ELR (cell line): ENCODE measurements at regions not wholly inside any gene's neighbourhood (a gene's known extent, or its start where the extent isn't known, plus 50 kb on each side); places are given as distances from the start of the nearest gene placed in this dataset.
A peak's percentile ranks its signal among the peaks of the same experiment; 100 is the strongest.
"Not testable (repeated sequence)": the region's sequence is repeated elsewhere in the genome, so short reads cannot be mapped to it uniquely, and the experiment has no call there.

Experiments used
- DNase-seq: peaks from one replicate; pipeline ENCODE4 v3.0.0-alpha.2; 2015; ENCODE audit warnings: low read depth

- DNase-seq = no peak
These were observed 90.1 kb upstream of the NEDD4L start for GRCh38 chr18:57953883-57954282.

- no peak for DNase-seq
These were observed 91.8 kb upstream of the NEDD4L start for GRCh38 chr18:57951999-57952774.

GRCh38 chr18:57951117-57951796 is 92.8 kb upstream of the NEDD4L start:
- no peak for DNase-seq

- peak; percentile 20 for DNase-seq
These were observed 93.5 kb upstream of the NEDD4L start for GRCh38 chr18:57950542-57950941.

- DNase-seq = not testable (repeated sequence)
These were observed 94.7 kb upstream of the NEDD4L start for GRCh38 chr18:57949335-57949734.

DNA sequence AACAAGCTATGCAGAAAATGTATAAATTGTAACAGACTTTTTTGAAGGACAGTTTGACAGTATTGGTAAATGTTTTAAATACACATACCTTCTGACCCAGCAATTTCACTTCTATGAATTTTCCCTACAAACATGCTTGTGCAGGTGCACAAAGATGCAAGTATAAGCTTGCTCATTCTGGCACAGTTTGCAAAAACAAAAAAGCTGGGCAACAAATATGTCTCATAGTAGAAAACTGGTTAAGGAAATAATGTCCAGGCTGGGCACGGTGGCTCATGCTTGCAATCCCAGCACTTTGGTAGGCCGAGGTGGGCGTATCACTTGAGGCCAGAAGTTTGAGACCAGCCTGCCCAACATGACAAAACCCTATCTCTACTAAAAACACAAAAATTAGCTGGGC is 96.9 kb upstream of the NEDD4L start:
- no peak for DNase-seq

DNA sequence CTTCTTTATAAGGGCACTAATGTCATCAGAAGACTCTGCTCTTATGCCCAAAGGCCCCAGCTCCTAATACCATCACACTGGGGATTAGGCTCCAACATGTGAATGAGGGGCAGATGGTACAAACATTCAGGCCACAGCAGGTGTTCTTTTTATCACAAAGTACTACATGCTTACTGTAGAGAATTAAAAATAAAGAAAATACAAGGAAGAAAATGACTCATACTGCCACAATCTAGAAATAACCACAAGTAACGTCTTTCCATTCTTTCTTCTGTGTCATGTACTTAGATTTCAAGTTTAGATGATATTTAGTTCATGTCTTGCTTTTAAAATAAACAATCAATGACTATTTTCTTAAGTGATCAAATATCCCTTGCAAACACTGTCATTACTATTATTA is 100.3 kb upstream of the NEDD4L start:
- DNase-seq = peak; percentile 72

DNA sequence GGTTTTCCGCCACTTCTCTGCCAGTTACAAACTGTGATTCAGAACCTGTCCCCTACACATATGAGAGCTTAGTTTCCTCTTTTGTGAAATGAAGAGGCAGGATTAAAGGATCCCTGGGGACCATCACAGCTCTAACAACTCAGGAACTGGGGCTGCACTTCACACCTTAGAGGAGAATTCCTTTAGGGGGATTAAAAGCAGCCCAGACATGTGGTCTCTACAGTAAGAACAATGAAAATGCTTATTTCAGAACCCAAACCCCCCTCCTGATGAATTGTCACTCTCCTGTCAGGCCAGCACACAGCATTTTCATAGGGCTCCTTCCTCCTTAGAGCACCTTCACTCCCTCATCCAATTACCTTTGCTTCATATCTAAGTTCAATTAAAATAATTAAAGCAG is 101.5 kb upstream of the NEDD4L start:
- no peak for DNase-seq

DNA sequence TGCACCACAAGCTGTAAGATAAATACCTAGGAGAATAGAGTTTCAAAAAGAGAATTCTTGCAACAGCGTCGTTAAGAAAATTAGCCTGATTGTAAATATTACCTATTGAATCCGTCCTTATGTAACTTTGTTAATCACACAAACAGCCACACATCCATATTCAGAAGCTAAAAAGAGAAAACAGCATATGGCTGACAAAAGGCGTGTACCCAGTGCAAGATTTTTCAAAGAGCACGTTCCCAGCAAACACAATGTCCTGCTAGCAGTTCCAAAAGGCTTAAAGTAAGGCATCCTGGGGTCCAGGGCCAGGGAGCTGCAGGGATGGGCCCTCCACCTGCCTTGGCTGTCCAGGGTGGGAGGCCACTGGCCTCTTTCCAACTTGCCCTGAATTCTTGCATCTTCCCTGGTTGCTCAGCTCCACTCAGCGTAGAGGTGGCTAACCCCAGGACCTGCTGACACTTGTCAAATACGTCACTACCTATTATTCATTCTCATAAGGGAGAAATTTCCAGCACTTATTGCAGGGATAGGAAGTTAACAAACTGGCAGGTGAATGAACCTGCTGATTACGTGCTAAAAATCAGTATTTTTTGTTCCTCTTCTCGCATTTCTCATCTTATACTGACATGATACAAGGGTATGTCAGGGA is 102.1 kb upstream of the NEDD4L start:
- DNase-seq = no peak

GRCh38 chr18:57940166-57940660 is 103.8 kb upstream of the NEDD4L start:
- no peak for DNase-seq

- DNase-seq = not testable (repeated sequence)
These were observed 109.7 kb upstream of the NEDD4L start for GRCh38 chr18:57934375-57934774.

- DNase-seq = no peak
These were observed 113.0 kb upstream of the NEDD4L start for GRCh38 chr18:57931038-57931437.

DNA sequence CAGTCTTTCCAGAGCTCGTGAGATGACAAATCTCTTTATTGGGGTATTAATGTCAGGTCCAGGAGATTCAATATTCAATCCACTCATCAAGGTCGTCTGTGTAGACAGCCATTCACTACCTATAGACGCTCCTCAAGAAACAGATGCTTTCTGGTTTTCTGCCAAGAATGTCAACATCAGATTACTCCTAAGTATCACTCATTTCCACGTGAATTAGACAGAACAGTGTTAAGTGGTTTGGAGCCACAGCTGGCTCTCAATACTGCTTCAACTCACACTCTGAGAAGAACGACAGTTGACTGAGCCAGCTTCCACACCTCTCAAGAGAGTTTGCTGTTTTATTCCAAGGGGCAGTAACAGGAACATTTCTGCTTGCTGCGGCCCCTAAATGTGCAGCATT is 113.5 kb upstream of the NEDD4L start:
- no peak for DNase-seq

DNA sequence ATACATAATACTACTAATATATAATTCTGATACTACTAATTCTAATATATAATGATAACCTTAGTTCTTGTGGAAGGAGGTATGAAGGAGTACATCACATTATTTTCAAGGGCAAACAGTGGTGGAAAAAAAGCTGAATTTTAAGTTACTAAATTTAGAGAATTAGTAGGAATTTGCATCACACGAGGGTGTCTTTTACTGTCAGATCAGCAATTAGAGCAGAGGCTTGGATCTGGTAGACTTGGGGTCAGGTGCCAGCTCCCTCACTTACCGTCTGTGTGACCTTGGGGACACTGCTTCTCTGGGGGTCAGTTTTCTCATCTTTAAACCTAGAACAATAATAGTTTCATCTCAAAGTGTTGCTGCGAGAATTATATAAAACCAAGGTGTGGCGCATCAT is 114.1 kb upstream of the NEDD4L start:
- no peak for DNase-seq

DNA sequence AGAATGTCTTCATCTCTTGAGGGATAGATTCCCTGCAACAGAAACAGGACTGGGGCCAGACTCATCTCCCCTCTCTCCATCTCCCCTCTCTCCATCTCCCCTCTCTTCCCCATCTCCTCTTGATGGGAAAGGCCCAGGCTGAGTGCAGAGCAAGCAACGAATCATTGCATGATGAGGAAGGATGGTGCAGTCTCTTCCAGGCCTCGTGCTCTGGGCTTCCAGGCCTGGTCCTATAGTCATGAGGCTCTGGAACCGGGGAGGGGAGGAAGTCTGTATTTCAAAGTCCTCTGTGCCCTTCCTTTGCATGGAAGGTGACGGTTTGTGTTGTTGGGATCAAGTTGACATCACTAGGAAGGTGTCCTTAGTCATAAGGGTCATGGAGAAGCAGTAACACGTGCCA is 115.6 kb upstream of the NEDD4L start:
- no peak for DNase-seq

DNA sequence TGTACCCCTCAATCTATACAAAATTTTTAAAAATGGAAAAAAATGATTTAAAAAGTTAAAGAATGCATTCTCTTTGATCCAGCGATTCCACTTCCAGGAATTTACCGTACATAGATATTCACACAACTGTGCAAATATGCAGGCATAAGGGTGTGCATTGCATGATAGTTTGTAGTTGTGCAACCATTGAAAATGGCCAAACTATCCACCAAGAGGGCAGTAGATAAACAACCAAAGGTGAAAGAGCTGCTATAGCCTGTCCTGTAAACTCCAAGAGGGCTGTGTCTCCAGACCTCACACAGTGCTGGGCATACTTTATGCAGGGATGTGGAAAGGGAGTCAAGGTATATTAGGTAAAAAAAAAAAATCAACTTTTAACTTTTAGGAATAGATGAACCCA is 116.5 kb upstream of the NEDD4L start:
- DNase-seq = no peak

DNA sequence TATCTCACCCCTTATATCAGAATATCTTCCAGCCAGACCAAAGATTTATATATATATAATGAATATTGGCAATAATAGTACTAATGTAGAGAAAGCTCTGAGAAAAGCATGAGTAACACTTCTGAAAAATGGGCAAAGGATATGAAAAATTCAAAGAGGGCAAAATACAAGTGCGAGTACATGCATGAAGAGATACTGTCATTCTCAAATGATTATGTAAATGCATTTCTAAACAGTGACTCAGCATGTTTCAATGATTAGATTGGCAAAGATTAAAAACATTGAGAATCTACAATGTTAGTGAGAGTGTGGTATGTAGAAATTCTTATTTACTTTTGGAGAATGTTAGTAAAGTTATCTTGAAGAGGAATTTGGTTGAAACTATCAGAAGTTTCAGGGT is 118.3 kb upstream of the NEDD4L start:
- peak; percentile 71 for DNase-seq

- no peak for DNase-seq
These were observed 120.4 kb upstream of the NEDD4L start for GRCh38 chr18:57923611-57924010.

DNA sequence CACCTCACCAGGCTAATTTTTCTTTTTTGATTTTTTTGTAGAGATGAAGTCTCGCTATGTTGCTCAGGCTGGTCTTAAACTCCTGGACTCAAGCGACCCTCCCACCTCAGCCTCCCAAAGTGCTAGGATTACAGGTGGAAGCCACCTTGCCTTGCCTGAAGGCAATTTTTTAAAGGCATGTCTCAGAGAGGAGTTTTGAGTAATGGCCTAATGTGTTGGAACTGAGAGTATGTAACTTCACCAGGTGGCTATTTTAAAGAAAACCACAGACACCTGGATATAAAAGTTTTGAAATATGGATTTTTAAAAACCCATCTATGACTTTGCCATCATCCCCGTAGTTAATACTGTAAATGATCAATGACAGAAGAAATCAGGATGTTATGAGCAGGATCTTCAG is 119.8 kb upstream of the ATP8B1 start:
- DNase-seq = no peak

DNA sequence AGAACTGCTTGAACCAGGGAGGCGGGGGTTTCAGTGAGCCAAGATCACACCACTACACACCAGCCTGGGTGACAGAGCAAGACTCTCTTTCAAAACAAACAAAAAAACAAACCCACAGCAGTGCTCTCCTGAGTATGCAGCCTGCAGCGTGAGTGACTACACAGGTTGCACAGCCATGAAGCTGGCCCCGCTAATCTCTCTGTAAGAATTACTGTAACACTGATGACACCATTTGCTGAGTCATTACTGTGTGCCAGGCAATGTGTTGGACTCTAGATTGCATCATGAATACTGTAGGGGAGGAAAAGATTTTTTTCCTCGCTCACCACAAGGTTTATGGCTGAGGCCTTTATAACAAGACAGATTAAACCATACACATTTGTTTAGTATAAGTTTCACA is 118.6 kb upstream of the ATP8B1 start:
- peak; percentile 65 for DNase-seq

DNA sequence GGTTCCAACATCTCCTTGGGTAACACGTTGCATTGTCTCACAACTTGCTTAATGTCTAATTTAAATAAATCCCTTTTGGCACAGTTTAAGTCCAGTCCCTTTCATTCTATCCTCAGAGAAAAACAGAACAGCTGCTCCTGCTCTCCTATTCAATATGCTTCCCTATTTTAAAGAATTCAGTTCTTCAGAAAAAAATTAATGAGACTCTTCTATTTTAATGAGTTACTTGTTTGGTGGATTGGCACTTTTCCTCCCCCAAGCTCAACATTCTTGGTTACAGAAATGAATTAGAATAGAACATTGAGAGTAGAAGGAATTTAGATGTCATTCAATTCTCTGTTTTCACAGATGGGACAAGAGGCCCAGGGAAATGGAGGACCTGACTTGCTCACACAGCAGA is 116.9 kb upstream of the ATP8B1 start:
- DNase-seq = no peak

- DNase-seq = no peak
These were observed 115.5 kb upstream of the ATP8B1 start for GRCh38 chr18:57918601-57919000.

DNA sequence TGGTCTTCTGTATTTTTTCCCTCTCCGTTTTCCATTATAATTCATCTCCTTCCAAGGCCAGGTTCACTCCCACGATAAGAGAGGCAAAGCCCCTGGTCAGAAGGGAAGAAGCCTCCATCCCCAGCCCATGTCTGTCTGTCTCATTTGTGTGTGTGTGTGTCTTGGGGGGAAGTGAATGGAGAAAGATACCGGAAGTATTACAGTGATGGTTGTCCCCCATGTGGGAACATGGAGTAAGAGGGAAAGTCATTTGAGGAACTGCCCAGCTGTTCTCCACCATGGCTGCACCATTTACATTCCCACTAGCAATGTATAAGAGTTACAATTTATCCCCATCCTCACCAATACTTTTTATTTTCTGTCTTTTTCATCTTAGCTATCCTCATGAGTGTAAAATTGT is 113.6 kb upstream of the ATP8B1 start:
- DNase-seq = no peak
